ENCODE measurements at regions not wholly inside any gene's neighbourhood (a gene's known extent, or its start where the extent isn't known, plus 50 kb on each side); places are given as distances from the start of the nearest gene placed in this dataset.

- no peak for DNase-seq
Observed at GRCh38 chr1:191608367-191608766, 549.9 kb upstream of the RGS18 start.

DNA sequence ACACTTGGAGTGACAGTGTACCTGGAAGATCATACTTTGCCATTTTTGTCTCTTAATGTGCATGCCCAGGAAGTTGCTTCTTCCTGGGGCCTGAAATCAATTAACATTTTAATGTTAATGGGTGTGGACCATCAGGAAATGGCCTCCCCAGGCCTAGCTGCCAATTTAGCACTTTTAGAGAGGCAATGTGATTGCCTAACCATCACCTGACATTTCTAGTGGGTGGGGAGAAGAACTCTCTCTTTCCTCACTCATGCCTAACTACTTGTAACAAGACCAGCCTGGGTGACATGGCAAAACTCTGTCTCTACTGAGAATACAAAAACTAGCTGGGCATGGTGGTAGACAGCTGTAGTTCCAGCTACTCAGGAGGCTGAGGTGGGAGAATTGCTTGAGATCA lies 549.0 kb upstream of the RGS18 start:
- DNase-seq, result no peak

- DNase-seq, result no peak
Observed at GRCh38 chr1:191615101-191615821, 543.0 kb upstream of the RGS18 start.

- DNase-seq, result no peak
Observed at GRCh38 chr1:191618181-191618580, 540.1 kb upstream of the RGS18 start.

DNA sequence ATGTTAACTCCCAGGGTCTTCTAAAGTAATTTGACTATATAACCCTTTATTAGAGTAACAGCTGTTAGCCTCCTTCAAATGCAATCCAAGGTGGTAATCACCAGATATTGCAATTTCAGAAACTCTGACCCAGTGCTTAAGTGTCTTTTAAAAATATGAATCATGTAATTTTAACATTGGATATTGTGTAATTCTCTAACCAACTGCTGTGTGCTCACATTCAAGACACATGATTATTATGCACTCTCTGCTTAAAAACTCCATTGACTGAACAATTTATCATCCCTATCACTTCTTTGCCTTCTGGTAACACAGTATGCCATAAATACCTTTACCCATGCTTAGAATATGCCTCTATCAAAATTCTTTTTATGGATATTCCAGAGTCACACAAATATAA lies 537.4 kb upstream of the RGS18 start:
- DNase-seq, result no peak

- no peak for DNase-seq
Observed at GRCh38 chr1:191624044-191624443, 534.2 kb upstream of the RGS18 start.

DNA sequence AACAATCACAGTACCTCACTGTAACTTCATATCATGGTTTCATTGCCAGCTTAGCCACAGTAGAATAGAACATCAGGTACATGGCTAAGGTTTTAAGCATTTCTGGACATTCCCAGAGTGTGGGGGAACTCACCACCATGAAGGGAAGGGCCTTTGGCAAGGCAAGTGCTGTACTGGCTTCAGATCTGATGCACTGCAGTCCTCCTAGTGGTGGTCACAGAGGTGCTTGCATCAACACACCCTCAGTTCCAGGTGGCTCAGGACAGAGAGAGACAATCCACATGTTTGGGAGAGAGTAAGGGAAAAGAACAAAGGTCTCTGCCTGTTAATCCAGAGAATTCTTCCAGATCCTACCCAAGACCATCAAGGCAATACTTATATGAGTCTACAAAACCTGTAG lies 528.4 kb upstream of the RGS18 start:
- no peak for DNase-seq

GRCh38 chr1:191634801-191635508 lies 523.3 kb upstream of the RGS18 start:
- DNase-seq, result no peak

DNA sequence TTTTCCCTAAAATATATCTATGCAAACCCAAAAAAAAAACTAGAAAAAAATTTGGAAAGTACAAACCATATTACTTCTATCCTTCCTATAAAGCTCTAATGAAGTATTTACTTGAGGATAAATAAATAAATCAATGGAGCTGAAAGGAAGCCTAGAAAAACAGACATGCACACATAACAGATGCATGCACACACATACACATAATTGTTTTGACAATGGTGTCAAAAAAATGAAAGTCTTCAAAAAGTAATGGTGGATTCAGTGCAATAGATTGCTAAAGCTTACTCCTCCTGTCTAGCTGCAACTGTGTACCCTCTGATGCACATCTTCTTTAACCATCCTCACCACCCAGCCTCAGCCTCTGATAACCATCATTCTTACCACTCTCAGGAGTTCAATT lies 521.9 kb upstream of the RGS18 start:
- no peak for DNase-seq

DNA sequence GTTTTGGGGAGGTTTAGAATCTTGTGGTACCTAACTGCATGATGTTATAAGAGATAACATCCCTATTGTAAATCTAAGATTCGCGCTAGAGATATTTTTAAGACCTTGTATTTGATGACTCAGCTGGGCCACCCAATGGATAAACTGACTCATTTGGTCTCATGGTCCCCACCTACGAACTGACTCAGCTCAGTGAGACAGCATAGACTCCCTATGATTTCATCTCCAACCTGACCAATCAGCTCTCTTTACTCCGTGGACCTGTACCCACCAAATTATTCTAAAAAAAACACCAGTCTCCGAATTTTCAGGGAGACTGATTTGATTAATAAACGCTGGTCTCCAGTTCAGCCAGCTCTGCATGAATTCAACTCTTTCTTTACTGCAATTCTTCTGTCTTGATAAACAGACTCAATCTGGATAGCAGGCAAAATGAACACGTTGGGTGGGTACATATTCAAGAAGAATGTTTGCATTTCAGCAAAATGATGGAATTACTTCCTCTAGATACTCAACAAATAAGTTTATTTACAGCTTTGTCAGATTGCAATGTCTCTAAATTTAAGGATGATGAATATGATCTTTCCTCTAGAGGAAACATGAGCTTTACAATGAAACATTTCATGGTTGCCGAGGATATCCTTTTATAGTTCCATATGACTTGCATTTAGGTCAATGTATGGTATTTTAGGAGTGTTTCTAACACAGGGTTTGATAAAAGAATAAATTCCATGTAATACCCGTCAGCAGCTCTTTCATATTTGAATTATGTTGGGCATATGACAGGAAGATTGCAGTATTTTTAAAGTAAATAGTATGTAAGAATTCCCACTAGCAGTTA lies 516.6 kb upstream of the RGS18 start:
- DNase-seq, result no peak

DNA sequence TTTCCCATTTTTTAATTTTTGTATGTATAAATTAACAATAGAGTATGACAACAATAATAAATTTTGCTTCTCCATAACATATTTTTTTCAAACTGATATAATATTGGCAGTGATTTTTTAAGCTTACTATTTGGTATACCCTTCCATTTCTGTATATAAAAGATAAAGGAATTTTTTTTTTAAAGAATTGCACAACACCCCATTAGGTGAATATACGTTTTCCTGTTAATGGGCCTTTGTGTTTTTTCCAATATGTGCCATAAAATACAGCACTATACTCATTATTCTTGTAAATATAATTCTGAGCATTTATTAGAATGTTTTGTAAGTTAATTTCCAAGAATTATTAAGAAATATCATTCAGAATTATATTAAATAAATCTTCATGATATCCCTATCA lies 515.2 kb upstream of the RGS18 start:
- DNase-seq, result no peak

GRCh38 chr1:191648939-191649338 lies 509.3 kb upstream of the RGS18 start:
- DNase-seq, result no peak

GRCh38 chr1:191662051-191662450 lies 496.2 kb upstream of the RGS18 start:
- DNase-seq, result no peak

- no peak for DNase-seq
Observed at GRCh38 chr1:191662746-191663145, 495.5 kb upstream of the RGS18 start.

GRCh38 chr1:191668525-191668924 lies 489.7 kb upstream of the RGS18 start:
- no peak for DNase-seq

DNA sequence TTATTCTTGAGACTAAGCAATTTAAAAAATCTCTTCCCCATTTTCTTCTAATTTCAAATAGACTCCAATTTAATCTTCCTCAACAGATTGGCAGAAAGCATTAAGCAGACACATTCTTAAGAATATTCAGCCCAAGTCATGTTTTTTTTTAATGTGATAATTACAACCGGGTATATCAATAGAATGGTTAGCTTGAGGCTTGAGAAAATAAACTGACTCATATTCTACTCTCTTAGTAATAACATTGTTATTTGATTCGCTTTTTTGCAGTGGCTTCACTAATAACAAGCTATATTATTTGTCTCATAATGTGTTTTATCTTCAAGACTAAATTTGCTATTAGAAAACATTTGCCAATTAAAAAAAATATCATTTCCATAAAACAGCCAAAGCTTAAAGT lies 488.6 kb upstream of the RGS18 start:
- DNase-seq, result no peak

DNA sequence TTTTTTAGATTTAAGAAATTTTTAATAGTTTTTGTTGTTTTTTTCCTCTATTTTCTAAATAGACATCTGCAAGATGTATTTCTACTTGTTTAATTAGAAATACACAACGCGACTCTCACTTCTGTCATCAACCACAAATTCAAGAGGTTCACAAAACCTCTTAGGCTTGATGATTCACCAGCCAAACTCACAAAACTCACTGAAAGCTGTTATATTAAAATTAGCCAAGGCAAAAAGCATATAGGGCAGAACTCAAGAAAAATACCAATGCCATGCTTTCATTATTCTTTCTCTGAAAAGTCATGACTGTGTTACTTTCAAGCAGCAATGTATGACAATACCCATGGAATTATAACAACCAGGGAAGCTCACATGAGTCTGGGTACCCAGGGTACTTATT lies 487.0 kb upstream of the RGS18 start:
- DNase-seq, result no peak

- DNase-seq, result no peak
Observed at GRCh38 chr1:191674626-191675179, 483.6 kb upstream of the RGS18 start.

DNA sequence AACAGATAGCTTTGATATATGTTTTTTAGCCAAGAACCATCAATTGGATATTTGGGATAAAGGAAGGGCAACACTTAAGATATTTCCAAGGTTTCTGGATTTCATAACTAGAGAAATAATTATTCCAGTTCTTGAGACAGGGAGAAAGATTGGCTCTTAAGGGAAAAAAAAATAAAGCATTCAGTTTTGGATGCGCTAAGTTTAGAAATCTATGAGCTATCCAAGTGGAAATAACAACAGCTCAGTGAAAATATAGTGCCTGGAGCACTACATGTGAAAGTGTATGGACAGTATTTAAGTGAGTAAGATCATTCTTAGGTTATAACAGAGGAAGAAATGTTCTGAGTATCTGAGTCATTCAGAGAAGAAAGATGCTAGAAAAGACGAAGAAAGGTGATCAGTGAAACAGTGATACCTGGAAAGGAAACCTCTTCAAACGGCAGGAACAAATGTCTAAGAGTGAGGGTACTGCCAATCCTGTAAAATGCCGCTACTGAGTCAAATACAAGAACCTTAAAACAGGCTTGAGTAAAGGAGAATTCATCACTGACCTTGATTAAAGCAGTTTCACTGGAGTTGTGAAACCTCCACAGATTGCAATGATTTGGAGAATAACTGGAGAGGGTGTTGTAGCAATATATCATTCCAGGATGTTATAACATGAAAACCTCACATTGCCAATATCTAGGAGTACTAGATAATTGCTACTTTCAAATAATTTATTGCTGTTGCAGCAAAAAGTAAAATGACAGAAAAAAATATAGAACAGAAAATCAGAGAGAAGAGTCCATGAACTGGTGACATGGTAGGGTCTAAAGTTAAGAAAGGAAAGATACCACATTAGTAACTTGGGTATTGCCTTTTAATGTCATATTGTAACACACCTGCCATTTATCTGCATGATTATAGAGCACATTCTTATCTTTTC lies 482.1 kb upstream of the RGS18 start:
- no peak for DNase-seq

GRCh38 chr1:191685669-191686068 lies 472.6 kb upstream of the RGS18 start:
- DNase-seq, result no peak

- DNase-seq, result no peak
Observed at GRCh38 chr1:191687721-191688120, 470.5 kb upstream of the RGS18 start.

- no peak for DNase-seq
Observed at GRCh38 chr1:191690931-191691330, 467.3 kb upstream of the RGS18 start.
